H1 (cell line): ENCODE measurements at regions not wholly inside any gene's neighbourhood (a gene's known extent, or its start where the extent isn't known, plus 50 kb on each side); places are given as distances from the start of the nearest gene placed in this dataset.

Source experiments
- CHD2 ChIP-seq: IDR thresholded peaks from 2 replicates; pipeline ENCODE4 v1.6.1; 2012; ENCODE audit warnings: low read length, improper control_type of control experiment
- CREB1 ChIP-seq: IDR thresholded peaks from 2 replicates; pipeline ENCODE4 v1.6.1; 2012; ENCODE audit warnings: inconsistent platforms
- HDAC6 ChIP-seq: IDR thresholded peaks from one replicate; pipeline ENCODE4 v1.7.1; 2012; ENCODE audit warnings: low read depth, mild to moderate bottlenecking, inconsistent platforms, low read length, moderate library complexity
- JUND ChIP-seq: IDR thresholded peaks from 2 replicates; pipeline ENCODE4 v1.6.1; 2011; ENCODE audit warnings: mild to moderate bottlenecking, improper control_type of control experiment, low read length
- KDM5A ChIP-seq: fragments of 200-600 bp; IDR thresholded peaks from 2 replicates; pipeline ENCODE4 v1.7.1; 2012; ENCODE audit warnings: mild to moderate bottlenecking, low read length, inconsistent platforms, mixed read lengths
- POLR2A ChIP-seq, 2 experiments: IDR thresholded peaks; 1 replicate in 1 of 2; 2 replicates in 1 of 2; pipeline ENCODE4 v1.6.1; 2011; ENCODE audit warnings: low read depth in 2 of 2, low read length in 2 of 2, mild to moderate bottlenecking in 2 of 2; ENCODE audit errors: control extremely low read depth in 1 of 2
- POLR2AphosphoS5 ChIP-seq: IDR thresholded peaks from 2 replicates; pipeline ENCODE4 v1.6.1; 2011; ENCODE audit warnings: low read depth, low read length
- RBBP5 ChIP-seq: IDR thresholded peaks from 2 replicates; pipeline ENCODE4 v1.7.1; 2012; ENCODE audit warnings: low read depth, mild to moderate bottlenecking, inconsistent platforms, low read length, moderate library complexity, borderline replicate concordance
- RXRA ChIP-seq: IDR thresholded peaks from 2 replicates; pipeline ENCODE4 v1.6.1; 2011; ENCODE audit warnings: low read depth, mild to moderate bottlenecking, low read length, moderate library complexity; ENCODE audit not compliant: insufficient read depth
- SIN3A ChIP-seq, 2 experiments: IDR thresholded peaks in 1 of 2; conservative IDR thresholded peaks in 1 of 2; 2 replicates each; pipeline ENCODE4 v1.6.1; 2011 to 2012; ENCODE audit warnings: low read length in 2 of 2, improper control_type of control experiment in 1 of 2, low read depth in 1 of 2, mild to moderate bottlenecking in 1 of 2
- SP4 ChIP-seq: IDR thresholded peaks from 2 replicates; pipeline ENCODE4 v1.6.1; 2012; ENCODE audit warnings: low read length, inconsistent platforms
- YY1 ChIP-seq: IDR thresholded peaks from 2 replicates; pipeline ENCODE4 v1.6.1; 2011; ENCODE audit warnings: low read depth, mild to moderate bottlenecking, low read length
- TF ChIP-seq, protein P1 (sequence below), 3 experiments: IDR thresholded peaks; 1 replicate in 2 of 3; 2 replicates in 1 of 3; pipeline versions ENCODE4 v1.5.1 to v1.6.1; 2011; ENCODE audit warnings: low read length in 3 of 3, mild to moderate bottlenecking in 3 of 3, inconsistent platforms in 2 of 3, low read depth in 1 of 3, moderate library complexity in 1 of 3; ENCODE audit not compliant: insufficient read depth in 1 of 3; ENCODE audit errors: control extremely low read depth in 1 of 3
- TF ChIP-seq, protein P2 (sequence below): IDR thresholded peaks from 2 replicates; pipeline ENCODE4 v1.6.1; 2012; ENCODE audit warnings: inconsistent platforms

DNA sequence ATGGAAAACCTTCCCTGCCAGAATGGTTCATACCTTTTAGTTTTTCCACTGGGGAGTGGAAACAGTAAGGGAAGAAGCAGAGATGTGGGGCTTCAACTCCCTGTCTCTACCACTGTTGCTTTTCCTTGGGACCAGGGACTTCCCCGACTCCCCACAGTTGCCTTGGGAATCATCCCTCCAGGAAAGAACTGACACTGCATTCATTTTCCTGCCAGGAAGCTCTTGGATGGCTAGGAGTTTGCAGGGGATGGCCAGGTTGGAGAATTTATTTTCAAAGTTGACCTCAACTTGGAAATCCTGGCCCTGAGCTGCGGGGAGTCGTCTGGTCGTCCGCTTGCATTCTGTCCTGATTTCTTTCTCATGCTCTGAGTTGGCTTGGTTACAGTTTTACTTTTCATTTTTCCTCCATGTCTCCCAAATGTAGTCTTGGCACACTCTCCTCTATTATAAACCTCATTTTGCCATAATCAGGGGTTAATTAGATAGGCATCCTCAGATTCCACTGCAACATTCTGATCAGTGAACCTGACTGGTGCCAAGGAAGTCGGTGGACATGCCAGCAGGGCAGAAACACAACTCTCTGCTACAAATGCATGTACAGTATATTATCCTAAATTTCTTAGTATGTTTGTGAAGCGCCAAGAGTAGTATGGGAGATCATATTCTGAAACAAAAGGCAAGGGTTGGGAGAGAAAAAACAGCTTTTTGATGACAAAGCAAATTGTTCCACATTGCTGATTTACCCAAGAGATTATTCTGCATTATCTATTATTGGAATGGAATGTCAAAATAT is 220.5 kb upstream of the XYLT1 start:
- TF ChIP-seq, protein P1, sequence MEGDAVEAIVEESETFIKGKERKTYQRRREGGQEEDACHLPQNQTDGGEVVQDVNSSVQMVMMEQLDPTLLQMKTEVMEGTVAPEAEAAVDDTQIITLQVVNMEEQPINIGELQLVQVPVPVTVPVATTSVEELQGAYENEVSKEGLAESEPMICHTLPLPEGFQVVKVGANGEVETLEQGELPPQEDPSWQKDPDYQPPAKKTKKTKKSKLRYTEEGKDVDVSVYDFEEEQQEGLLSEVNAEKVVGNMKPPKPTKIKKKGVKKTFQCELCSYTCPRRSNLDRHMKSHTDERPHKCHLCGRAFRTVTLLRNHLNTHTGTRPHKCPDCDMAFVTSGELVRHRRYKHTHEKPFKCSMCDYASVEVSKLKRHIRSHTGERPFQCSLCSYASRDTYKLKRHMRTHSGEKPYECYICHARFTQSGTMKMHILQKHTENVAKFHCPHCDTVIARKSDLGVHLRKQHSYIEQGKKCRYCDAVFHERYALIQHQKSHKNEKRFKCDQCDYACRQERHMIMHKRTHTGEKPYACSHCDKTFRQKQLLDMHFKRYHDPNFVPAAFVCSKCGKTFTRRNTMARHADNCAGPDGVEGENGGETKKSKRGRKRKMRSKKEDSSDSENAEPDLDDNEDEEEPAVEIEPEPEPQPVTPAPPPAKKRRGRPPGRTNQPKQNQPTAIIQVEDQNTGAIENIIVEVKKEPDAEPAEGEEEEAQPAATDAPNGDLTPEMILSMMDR (IDR thresholded peaks at IDR 0.05; ENCODE audit: control extremely low read depth in 1 of 3, insufficient read depth in 1 of 3, low read depth in 1 of 3, low read length in 3 of 3), result no peak
- no peak for TF ChIP-seq RXRA
- TF ChIP-seq YY1, result no peak
- no peak for TF ChIP-seq POLR2AphosphoS5
- TF ChIP-seq POLR2A (IDR thresholded peaks at IDR 0.05; ENCODE audit: control extremely low read depth in 1 of 2, low read depth in 2 of 2, low read length in 2 of 2), result no peak
- no peak for TF ChIP-seq KDM5A
- no peak for TF ChIP-seq SP4
- no peak for TF ChIP-seq HDAC6
- no peak for TF ChIP-seq JUND
- TF ChIP-seq, protein P2, sequence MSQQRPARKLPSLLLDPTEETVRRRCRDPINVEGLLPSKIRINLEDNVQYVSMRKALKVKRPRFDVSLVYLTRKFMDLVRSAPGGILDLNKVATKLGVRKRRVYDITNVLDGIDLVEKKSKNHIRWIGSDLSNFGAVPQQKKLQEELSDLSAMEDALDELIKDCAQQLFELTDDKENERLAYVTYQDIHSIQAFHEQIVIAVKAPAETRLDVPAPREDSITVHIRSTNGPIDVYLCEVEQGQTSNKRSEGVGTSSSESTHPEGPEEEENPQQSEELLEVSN, result no peak
- TF ChIP-seq RBBP5, result no peak
- no peak for TF ChIP-seq CREB1
- TF ChIP-seq SIN3A (conservative IDR thresholded peaks at IDR 0.05 in 1 of 2, IDR thresholded peaks at IDR 0.05 in 1 of 2; ENCODE audit: low read depth in 1 of 2, low read length in 2 of 2), result no peak
- TF ChIP-seq CHD2, result no peak
